ENCODE measurements at regions not wholly inside any gene's neighbourhood (a gene's known extent, or its start where the extent isn't known, plus 50 kb on each side); places are given as distances from the start of the nearest gene placed in this dataset.

GRCh38 chr6:132868057-132868456, 53.7 kb downstream of the RPS12 start:
- H3K36me3 ChIP-seq, result no peaks in the 10 kb centered on the region
- no peak for TF ChIP-seq CTCF (IDR thresholded peaks at IDR 0.05)
- DNase-seq, result no peak
- no peak for ATAC-seq
- WGBS, 2 donors, result 79% methylated on average over 1 of the region's 1 CpG
- intact Hi-C loops (cut with DNase I), result no loop called here
- H3K4me1 ChIP-seq, result no peaks in the 10 kb centered on the region
- no peak overlapping the region for H3K4me3 ChIP-seq
- H3K27me3 ChIP-seq, result peaks cover 0 to 5% (median 0%) of the 10 kb centered on the region in 7 donors
- no peak overlapping the region for H3K27ac ChIP-seq
- no peaks in the 10 kb centered on the region for H3K9me3 ChIP-seq

GRCh38 chr6:132872923-132873322, 58.6 kb downstream of the RPS12 start:
- DNase-seq (no peak), ATAC-seq (no peak)
- TF ChIP-seq CTCF (IDR thresholded peaks at IDR 0.05), result no peak
- Histone ChIP-seq H3K27me3 (no peaks in the 10 kb centered on the region), H3K4me3 (no peak overlapping the region), H3K9me3 (peaks cover 0 to 12% (median 8%) of the 10 kb centered on the region in 11 donors), H3K4me1 (no peaks in the 10 kb centered on the region), H3K27ac (no peak overlapping the region), H3K36me3 (no peaks in the 10 kb centered on the region)
- WGBS, 2 donors, result 94 to 98% methylated on average over 1 of the region's 1 CpG
- intact Hi-C loops (cut with DNase I), result no loop called here

GRCh38 chr6:132877003-132877402, 62.6 kb downstream of the RPS12 start:
- no peaks in the 10 kb centered on the region for H3K4me1 ChIP-seq
- DNase-seq (no peak), ATAC-seq (no peak)
- no peaks in the 10 kb centered on the region for H3K27me3 ChIP-seq
- intact Hi-C loops (cut with DNase I), result no loop called here
- H3K9me3 ChIP-seq, result peaks cover 0 to 15% (median 8%) of the 10 kb centered on the region in 11 donors
- no peak overlapping the region for H3K27ac ChIP-seq
- WGBS, 2 donors, result 81 to 82% methylated on average over 2 of the region's 2 CpGs
- no peaks in the 10 kb centered on the region for H3K36me3 ChIP-seq
- TF ChIP-seq CTCF (IDR thresholded peaks at IDR 0.05), result no peak
- H3K4me3 ChIP-seq, result no peak overlapping the region

GRCh38 chr6:132887204-132887603, 72.8 kb downstream of the RPS12 start:
- intact Hi-C loops (cut with DNase I), result no loop called here
- H3K36me3 ChIP-seq, result no peaks in the 10 kb centered on the region
- ATAC-seq (no peak), DNase-seq (no peak)
- 41 to 46% methylated on average over 1 of the region's 1 CpG for WGBS, 2 donors
- TF ChIP-seq CTCF (IDR thresholded peaks at IDR 0.05), result no peak
- H3K4me1 ChIP-seq, result no peaks in the 10 kb centered on the region
- no peaks in the 10 kb centered on the region for H3K27me3 ChIP-seq
- H3K4me3 ChIP-seq, result no peak overlapping the region
- H3K9me3 ChIP-seq, result peaks cover 0 to 6% (median 0%) of the 10 kb centered on the region in 11 donors
- no peak overlapping the region for H3K27ac ChIP-seq

Data from heart right ventricle (tissue), 16 donors.